Fibroblast of skin of right quadriceps (primary cell): ENCODE measurements at regions not wholly inside any gene's neighbourhood (a gene's known extent, or its start where the extent isn't known, plus 50 kb on each side); places are given as distances from the start of the nearest gene placed in this dataset.

ENCODE experiments used
- DNase-seq: peaks from one replicate; pipeline ENCODE4 v3.0.0-alpha.2; 2013

GRCh38 chr9:126275386-126276001 lies 51.1 kb upstream of the MVB12B start:
- DNase-seq: no peak

- DNase-seq: no peak
These were observed 50.4 kb upstream of the MVB12B start for GRCh38 chr9:126276056-126276728.
